ENCODE measurements at regions not wholly inside any gene's neighbourhood (a gene's known extent, or its start where the extent isn't known, plus 50 kb on each side); places are given as distances from the start of the nearest gene placed in this dataset.
"Not testable (repeated sequence)": the region's sequence is repeated elsewhere in the genome, so short reads cannot be mapped to it uniquely, and the experiment has no call there.

DNA sequence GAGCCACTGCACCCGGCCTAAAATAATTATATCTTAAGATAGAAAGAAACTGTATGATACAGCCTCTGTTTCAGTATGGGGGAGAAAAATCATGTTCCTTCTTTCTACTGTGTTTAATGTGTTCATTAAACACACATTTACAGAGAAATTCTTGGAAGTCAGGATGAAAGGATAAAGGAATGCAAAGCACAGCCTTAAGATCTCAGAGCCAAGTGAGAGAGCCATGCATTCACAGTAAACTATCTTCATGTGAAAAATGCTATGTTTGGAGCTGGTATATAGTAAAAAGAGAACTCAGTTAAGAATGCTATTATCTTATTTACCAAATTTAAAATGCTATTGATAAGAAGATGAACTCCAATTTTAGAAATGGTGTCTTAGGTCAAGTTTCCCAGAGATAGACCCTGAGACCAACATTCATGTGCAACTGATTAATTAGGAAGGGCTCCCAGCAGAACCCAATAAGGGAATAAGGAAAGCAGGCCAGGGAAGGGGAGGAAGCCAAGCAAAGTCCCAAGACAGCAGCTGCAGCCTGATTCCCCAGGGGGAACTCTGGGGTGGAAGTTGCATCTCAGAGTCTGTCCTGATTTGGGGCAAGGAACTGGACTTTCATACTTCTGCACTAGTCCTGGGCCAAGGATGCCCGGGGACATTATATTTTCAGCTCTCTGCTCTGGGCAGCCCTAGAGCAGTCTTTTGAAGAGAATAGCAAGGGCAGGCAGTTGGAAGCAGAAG is 130.0 kb upstream of the ZNF648 start:
- no peak for DNase-seq

DNA sequence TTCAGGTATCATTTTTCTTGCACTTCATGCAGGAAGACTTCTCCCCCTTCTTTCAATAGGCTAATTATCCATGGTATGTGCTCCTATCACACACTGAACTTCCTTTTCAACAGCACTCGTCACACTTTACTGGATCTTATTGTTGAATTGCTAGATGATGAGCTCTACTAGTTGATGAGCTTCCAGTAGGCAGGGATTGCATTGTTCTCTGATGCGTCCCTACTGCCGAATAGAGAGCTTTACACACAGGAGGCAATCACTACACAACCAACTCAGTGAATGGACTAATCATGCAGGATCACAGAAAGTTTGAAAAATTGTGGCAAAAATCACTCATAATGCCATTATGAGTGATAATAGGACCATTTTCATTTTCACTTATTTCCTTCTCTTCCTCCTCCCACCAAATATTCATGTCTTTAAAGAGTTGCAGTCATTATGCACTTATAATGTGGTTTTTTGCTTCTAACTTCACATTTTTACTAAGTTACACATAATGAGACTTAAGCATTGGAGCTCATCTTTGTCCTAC is 128.1 kb upstream of the ZNF648 start:
- DNase-seq = no peak

DNA sequence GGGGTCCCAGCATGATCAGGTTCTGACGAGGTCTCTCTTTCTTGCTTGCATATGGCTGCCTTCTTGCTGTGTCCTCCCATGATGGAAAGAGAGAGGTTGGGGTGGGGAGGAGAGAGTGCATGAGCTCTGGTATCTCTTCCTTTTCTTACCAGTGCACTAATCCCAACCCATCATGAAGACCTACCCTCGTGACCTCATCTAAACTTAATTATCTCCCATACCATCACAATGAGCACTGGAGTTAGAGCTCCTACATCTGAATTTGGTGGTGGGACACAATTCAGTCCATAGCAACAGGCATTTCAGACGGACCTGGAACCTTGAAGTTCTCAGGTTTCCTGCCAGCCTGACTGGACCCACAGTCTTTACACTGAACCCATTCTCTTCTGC is 125.2 kb upstream of the ZNF648 start:
- no peak for DNase-seq

DNA sequence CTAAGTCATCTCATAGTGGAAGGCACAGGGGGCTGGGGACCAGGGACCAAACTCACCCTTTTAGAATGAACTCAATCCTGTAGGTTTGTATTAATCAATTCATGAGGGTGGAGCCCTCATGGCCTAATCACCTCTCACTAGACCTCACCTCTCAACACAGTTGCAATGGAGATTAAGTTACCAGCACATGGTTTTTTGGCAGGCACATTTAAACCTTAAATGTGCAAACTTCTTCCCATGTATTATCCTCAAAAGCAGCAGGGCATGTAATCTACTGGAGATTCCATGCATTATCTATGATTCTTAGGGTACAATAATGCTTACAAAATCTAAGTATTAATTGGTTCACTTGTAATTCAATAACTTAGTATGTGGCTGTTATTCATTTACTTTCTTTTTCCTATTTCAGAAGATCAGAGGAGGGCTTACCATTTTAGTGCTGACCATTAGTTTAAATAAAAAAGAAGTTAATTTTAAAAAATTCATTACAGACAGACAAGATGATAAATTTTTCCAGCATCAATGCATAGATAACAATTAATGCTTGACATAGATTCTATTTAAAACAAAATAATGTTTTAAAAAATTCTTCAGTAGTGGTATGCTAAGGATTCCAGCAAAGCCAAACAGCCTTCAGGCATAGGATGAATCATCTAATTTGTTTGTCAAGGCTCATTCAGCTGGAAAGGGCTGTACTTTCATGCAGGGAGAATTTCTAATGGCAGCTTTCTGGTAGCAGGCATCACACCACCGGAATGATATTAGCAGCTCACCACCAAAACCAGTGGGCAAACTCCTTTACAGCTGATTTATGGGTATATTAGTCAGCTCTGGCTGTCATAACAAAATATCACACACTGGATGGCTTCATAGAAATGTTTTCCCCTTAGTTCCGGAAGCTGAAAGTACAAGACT is 124.6 kb upstream of the ZNF648 start:
- no peak for DNase-seq

DNA sequence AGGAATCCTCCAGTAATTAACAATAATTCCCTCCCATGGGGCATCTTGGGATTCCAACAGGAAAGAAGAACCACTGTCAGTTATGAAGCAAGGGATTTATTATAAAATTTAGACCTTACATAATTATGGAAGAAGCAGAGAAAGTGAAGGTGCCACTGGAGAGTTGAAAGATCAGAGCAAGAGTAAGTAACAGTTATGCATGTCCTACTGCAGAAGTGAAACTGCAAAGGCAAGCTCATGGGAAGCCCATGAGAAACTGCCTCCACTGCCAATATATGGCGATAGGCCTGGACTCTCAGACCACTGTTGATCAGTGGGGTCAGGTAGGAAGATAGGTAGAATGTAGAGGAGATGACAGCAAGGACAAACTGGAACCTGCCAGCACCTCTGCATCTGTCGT is 123.6 kb upstream of the ZNF648 start:
- no peak for DNase-seq

DNA sequence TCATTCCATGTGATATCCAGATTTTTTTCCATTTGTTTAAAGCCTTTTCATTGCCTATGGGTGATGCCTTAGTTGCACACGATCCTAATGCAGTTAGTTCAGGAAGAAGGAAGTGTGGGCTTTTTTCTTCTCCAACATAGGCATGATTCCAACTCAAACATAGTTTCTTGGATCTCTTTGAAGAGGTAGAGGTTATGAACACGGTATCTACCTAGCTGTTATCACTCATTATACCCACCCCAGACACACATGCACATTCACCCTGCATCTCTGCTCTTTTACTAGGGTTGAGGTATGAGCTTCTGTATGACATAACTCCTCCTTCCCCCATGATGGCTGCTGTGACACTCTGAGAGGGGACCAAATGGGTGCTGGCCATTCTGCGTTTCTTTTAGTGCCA is 122.1 kb upstream of the ZNF648 start:
- DNase-seq = no peak

DNA sequence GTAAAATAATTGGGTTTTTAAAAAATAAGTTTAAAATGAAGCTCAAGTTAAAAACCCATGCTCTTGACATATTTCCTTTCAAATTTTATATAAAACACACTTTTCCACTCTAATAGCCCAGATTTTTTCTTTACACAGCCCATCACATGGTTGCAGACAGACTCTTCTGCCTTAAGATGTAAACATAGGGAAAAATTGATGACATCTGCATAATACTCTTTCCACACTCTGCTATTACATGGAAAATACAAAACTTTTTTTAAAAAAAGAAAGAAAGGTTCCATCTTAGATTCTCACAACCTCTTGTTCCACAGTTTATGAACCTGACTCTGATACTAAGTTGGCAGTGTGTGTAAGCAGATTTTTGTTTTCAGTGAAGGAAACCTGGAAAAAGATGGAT is 120.8 kb upstream of the ZNF648 start:
- DNase-seq = no peak

DNA sequence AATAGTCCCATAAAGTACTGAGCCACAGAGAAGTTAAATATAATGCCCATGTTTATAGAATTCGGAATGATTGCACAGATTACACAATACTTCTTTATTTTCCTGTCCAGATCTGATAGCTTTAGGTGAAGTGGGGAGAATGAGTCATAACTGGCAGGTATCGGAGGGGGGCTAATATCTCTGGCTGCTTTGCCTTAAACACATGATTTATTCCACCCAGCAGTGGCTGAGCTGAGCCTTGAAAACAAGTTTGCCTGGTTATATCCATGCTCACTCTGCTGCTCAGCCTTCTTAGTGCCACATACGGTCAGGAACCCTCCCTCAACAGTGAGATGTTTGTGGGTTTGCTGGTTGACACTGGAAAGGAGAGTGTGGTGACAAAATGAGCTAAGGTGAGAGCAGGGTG is 119.7 kb upstream of the ZNF648 start:
- DNase-seq = no peak

DNA sequence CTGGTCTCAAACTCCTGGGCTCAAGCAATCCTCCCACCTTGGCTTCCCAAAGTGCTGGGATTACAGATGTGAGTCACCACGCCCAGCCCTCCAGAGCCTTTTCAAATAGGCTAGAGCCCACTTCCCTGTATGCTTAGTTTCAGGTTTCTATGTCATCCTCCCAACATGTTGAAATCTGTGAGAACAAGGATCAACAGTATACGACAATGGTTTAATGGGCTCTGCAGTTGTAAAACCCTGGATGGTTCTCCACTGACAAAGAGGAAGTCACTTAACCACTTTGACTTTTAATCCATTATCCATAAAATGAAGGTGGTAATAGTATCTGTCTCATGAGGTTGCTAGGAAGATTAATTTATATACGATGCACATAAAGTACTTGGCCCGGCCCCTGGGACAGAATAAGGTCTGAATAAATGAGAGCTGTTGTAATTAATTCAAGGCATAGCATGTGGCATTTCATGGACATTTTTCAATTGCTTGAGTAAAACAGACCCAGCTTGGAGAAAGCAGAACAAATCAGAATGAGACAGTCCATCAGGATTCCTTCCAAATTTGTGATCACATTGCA is 113.9 kb upstream of the ZNF648 start:
- DNase-seq = no peak

DNA sequence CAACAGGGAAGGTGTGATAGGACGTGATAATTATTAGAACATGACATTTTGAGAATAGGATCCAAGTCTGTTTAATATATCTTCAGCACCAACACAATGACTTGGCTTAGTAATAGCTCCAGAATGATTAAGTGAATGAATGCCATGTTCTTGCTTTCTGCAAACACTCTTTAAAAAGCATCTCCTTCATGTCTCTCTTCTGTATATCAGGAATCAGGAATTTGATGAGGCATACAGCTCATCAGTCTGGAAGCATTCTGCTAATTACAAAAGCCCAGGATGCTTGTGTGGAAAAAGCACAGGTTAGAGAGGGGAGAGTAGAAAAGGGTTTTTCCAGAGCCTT is 113.0 kb upstream of the ZNF648 start:
- DNase-seq = no peak

DNA sequence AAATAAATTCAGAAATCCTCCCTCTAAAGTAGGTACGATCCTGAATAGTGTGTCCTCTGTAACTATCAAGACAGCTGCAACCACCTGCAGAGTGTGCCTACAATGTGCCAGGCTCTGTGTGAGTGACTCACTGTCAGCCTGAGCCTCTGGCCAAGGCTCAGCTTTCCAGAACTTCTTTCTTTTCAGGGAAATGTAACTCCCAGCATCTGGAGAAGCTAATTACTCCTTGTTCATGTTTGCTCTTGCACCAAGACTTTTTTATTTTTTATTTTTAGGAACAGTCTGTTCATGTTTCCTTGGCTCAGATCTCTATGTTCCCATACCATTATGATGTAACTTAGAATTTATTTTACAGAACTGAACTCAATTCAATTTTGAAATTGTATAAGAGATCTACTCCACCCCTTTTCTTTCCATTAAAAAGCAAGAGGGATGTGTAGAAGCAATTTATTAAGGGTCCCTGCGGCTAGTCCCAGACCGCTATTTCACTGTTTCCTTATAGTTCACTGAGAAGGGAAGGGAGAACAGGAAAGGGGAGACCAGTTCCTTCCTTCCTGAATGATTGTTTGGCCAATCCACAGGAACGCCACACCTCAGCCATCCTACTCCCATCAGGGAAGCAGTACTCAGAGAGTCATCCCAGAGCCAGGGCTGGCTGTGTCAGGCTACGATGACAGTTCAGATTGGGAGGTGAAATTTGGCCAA is 112.4 kb upstream of the ZNF648 start:
- DNase-seq = no peak

DNA sequence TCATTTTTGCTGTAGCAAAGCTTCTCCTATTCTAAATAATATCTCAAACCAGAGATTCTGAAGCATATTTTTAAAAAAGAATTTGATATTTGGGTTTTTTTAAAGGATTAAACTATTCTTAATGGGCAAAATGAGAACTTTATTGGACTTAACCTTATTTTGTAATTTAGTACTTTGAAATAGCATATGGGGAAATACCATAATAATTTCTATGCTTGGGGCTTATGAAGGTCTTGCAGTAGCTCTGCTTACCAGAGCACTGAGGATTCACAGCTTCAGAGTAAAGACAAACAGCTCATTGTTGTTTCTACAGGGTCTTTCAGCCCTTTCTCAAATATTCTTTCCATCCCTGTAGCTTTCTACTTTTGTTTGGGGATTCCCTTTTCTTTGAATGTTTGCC is 111.2 kb upstream of the ZNF648 start:
- DNase-seq = no peak

DNA sequence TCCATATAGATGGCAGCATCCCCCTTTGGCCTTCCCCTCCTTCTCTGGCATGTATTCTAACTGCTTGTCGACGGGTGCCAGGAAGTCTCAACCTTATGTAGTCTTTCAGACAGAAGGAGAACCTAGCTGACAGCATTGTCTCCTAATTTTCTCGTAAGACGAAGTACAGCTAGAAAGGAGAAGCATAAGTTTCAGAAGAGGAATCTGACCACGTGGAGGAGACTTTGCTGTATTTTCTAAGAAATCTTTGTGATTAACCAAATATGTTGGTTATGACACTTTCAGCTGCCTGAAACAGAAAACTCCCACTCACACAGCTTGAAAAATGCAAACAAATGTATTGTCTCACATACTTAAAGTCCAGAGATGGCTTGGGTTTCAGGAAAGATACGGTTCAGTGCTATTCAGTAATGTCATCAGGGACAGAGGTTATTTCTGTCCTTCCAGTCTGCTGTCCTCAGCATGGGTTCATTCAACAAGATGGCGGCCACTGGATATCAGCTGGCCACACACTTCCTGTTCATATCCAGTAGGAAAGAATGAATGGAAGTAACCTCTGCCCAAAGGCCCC is 109.5 kb upstream of the ZNF648 start:
- no peak for DNase-seq

DNA sequence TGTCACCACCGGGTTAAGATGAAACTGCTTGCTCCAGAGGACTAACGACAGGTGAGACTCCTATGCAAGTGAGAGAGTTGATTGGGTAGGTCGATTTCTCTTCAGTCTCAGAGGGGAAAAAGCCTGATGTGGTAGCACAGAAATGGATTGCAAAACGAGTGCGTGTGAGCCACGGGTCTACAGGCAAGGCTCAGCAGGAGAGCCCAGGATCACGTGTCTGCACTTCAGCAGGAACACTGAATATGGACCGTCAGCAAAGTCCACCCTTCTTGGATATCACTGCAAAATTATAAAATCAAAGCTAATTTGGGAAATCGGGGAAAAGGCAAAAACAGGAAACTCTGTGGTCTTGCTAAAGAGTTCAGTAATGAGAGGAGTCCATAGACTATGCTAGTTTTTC is 107.7 kb upstream of the ZNF648 start:
- DNase-seq = no peak

DNA sequence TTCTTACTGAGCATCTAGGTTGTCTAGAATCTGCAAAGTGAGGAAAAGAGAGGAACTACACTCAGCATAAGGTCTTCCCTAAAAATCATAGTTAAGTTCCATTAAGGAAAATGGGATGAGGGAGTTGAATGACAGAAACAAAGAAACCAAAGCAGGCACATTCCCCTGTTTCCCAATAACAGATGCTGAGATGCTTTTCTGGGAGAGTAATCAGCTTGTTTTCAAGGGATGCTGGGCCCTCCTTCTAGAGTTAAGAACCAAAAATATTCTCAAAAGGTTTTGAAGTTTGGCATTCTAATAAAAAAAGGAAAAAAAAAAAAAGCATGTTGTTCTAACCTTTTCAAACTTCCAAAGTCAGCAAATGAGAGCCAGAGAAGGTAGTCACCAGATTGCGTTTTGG is 105.2 kb upstream of the ZNF648 start:
- no peak for DNase-seq

DNA sequence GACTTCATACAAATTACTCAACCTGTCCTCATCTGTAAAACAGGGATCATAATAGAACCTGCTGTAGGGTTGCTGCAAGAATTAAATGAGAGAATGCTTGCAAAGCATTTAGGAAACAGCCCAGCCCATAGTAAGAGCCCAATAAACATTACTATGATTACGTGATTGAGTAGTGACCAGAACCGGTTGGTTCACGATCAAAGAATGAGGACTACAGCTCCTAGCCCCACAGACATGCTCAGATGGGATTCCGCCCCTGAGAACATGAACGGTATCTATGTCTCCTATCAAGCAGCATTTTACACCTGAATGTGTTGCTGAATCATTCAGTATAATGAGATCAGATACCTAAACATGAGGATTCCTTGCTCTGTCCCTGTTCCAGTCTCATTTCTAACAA is 104.8 kb upstream of the ZNF648 start:
- DNase-seq = no peak

DNA sequence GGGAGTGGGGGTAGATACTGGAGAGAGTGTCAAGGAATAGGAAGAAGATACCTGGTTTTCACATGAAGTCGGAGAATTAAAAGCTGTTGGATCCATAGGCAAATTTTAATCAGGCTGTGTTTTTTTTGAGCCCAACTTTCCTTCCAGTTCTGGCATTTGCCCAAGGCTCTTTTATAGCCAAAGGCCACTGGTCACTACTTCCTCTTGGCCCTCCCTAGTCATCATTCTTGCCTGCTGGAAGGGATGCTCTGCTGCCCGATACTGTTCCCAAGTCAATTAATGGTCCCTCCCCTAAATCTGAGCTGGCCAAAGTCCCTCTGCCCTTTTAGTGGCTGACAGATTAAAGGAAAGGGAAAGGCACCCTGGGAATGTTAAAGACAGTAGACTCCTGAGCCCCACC is 102.8 kb upstream of the ZNF648 start:
- DNase-seq = no peak

DNA sequence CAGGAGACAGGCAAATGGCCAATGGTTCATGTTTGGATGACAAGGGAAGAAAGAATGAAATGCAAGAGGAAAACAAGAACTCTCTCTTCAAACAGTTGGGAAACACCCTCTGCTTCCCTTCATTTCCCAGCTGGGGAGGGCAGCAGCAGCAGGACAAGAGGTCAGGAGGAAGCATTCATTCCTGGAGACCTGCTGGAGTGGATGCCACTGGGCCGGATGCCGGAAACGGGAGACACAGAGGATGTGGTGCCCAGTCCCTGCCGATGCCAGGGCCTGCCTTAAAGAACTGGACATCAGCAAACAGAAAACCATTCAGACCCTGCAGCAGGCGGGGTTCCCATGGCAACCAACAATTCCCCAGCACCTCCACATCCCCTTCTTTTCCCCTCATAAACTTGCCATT is 102.3 kb upstream of the ZNF648 start:
- DNase-seq = no peak

DNA sequence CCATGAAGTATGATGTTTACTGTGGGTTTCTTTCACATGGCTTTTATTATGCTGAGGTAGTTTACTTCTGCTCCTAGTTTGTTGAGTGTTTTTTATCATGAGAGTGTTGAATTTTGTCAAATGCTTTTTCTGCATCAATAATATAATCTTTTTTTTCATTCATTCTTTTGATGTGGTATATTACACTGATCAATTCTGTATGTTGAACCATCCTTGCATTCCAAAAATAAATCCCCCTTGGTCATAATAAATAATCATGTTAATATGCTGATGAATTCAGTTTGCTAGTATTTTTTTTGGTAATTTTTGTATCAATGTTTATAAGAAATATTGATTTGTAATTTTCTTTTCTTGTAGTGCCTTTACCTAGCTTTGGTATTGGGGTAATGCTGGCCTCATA is 97.9 kb upstream of the ZNF648 start:
- no peak for DNase-seq

DNA sequence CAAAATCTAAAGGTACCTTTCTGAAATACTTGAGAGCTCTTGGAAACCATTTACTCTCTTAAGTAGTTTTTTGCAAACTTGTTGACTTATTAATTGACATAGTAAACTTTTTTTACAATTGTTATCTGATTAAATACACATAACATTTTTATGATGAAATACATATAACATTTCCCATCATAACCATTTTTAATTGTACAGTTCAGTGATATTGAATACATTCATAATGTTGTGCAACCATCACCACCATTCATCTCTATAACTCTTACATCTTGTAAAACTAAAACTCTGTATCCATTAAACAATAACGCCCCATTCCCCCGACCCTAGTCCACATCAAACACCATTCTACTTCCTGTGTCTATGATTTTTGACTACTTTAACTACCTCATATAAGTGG is 95.7 kb upstream of the ZNF648 start:
- DNase-seq = no peak

DNA sequence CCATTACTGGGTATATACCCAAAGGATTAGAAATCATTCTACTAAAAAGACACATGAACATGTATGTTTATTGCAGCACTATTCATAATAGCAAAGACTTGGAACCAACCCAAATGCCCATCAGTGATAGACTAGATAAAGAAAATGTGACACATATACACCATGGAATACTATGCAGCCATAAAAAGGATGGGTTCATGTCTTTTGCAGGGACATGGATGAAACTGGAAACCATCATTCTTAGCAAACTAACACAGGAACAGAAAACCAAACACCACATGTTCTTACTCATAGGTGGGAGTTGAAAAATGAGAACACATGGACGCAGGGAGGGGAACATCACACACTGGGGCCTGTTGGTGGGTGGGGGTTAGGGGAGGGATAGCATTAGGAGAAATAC is 92.9 kb upstream of the ZNF648 start:
- not testable (repeated sequence) for DNase-seq

DNA sequence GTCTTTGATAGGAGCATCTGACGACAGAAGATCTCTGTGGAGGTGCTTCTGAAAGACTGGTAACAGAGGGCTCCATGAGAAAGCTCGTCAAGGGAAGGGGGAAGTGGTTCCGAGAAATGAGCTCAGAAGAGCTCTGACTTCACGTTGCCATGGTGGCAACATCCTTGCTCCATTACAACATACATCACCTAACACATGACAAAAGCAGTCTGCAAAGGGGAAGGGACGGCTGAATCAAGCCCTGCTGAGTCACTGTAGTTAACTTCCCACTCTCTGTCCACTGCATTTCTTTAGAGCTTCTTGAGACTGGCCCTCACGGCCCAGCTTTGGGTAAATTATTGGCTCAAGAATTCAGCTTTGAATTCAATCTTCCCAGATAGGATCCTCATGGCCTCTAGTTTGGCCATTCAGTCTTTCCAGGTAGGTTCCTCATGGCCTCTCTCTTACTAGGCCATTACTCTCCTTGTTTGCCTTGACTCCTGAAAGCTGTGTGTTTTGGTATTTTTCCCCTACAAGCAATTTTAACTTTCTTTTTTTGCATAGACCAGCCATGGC is 88.0 kb upstream of the ZNF648 start:
- no peak for DNase-seq

DNA sequence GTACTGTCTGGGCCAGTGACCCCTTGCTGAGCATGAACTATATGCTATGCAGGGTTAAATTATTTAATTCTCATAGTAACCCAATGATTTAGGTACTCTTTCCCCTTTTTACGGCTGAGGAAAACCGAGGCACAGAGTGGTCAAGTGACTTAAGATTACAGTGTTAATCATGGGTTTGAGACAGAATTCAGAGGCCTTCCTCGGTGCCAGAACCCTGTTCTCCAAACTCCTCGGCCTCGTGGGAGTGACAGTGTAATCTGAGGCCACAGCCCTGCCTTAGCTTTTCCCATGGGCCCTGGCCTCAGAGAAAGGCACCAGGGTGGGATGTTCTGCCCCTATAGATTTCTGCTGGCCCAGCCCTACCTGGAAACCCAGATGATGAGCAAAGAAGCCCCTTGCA is 86.4 kb upstream of the ZNF648 start:
- DNase-seq = no peak

All from NCI-H1417 treated with DMSO at 0.1 percent for 48 hours (cell line).